Stimulated activated CD4-positive, alpha-beta T cell treated with anti-CD3 and anti-CD28 coated beads, Interleukin-2, amount 100 ng/mL, for 24 hours (primary cell): ENCODE measurements at regions not wholly inside any gene's neighbourhood (a gene's known extent, or its start where the extent isn't known, plus 50 kb on each side); places are given as distances from the start of the nearest gene placed in this dataset.

ENCODE experiments used
- DNase-seq, 2 donors: peaks; one replicate each; pipeline ENCODE4 v3.0.0-alpha.2; 2020

DNA sequence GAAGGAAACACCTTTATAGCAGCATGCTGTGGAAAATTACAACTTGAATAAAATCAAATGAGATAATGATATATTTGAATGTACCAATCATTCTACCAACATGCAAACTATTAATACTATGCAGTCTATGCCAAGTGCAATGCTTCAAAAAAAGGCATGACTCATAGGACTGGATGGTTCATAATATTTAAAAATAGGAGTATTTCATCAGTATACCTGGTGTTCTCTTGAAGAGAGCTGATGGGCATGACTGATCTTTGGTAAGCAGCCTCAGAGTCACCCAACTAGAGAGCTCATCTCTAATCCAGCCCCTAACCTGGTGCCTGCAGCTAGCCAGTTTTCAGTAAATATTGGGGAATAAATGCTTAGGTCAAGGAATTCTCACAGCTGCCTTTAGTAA is 434.7 kb upstream of the ARRDC4 start:
- DNase-seq, result no peak

DNA sequence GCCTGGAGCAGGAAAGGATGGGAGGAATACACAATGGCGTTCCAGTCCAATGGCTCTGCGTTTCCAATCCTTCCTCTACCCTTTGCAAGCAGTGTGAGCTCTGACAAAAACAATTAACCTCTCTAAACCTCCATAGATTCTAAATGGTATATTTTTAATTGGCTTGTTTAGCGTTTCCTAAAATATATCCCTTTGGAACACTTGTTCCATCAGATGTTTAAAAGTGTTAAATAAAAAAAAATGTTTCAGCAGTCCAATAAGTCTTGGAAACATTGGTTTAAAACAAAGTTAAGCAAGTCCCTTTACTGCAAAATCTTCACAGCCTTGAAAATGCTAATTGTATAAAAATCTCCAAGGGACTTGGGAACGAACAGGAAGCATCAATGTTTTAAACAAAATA is 432.3 kb upstream of the ARRDC4 start:
- no peak for DNase-seq

DNA sequence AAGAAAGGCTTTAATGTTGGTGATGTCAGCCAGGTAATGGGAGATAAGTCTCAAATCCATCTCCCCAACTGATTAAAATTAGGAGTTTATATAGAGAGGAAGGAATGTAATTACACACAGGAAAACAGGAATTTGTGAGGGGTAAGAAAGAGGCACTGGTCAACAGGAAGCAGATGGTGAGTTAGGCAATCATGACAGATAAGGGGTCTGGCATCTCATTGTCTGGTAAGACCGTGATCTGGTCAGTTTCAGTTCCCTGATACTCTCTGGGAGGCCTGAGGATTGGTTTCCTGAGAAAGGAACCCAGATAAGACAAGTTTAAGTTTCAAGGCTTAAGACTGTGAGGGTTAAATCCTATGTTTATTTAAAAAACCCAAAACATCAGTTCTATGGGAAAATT is 414.7 kb upstream of the ARRDC4 start:
- no peak for DNase-seq

- no peak for DNase-seq
Observed at GRCh38 chr15:97547381-97547780, 413.1 kb upstream of the ARRDC4 start.

- no peak for DNase-seq
Observed at GRCh38 chr15:97561529-97561928, 399.0 kb upstream of the ARRDC4 start.

DNA sequence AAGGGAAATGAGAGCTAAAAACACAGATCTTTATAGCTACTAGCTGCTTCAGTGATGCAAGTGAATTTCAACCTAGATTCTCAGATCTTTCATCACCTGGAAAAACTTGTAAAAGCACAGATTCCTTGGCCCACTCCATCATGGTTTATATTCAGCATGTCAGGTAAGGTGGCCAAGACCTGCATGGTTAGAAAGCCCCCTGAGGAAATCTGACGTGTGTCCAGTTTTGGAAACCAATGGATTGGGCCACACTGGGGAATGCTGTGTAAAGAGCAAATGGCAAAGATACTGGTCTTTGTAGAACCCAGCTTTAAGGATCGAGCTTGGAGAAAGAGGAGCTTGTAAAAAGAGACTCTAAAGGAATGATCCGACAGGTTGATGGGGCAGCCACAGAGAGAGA is 397.0 kb upstream of the ARRDC4 start:
- DNase-seq, result no peak

GRCh38 chr15:97566961-97567360 is 393.5 kb upstream of the ARRDC4 start:
- DNase-seq, result no peak

DNA sequence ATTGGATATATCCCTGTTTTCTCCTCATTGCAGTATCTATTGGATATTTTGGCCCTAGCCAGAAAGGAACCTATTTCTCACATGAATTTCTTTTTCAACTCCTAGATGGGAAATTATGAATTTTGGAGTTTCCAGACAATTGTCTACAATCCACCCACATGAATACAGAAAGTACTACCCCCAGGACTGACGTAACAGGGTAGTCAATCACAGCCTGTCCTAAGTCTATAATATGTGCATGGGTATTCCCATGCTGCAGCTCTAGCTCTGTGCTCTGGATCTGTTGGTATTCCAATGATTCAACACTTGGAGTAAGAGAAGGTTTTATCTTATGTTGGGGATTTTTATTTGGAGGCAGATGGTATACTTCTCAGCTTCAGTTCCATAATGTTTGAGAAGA is 393.1 kb upstream of the ARRDC4 start:
- DNase-seq, result no peak

DNA sequence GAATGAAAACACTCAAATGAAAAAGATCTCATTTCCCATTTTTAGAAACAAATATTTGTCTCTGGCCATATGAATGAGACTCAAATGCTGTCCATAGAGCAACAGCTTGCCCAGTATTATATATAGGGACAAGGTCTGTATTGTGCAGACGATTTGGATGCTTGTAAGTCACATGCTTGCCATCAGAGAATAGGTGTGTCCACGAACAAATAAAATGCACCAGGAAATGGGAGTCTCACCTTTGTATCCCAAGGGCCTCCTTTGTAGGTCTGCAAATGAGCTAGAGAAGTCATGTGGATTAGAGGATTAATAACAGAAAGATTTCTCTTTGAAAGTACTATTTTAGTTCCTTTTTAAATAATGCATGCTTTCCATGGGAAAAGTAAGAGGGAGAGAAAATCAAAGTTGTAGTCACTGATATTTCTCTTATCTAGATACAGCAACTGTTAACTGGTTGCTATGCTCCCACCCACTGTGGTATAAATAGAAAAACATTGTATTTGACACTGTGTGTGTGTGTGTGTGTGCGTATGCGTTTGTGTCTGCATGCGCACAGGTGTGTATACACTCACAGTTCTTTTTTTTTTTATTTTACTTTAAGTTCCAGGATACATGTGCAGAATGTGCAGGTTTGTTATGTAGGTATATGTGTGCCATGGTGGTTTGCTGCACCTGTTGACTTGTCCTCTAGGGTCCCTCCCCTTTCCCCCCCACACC is 383.4 kb upstream of the ARRDC4 start:
- no peak for DNase-seq

DNA sequence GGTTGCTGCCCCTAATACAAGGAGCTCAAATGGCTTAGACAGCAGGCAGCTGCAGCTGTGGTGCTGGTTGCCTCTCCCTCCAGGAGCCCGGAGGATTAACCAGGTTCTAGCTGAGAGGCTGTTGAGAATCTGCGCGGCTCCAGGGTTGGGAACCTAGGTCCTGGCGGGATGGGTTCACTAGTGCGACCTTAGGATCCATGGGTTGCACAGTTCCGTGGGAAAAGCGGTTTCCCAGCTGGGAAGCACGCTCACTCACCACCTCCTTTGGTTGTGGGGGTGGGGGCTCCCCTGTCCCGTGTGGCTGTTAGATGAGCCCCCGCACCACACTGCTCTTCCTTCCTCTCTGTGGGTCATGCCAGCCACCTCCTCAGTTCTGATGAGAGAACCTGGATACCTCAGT is 375.1 kb upstream of the ARRDC4 start:
- no peak for DNase-seq

GRCh38 chr15:97592778-97593177 is 367.7 kb upstream of the ARRDC4 start:
- DNase-seq, result no peak

DNA sequence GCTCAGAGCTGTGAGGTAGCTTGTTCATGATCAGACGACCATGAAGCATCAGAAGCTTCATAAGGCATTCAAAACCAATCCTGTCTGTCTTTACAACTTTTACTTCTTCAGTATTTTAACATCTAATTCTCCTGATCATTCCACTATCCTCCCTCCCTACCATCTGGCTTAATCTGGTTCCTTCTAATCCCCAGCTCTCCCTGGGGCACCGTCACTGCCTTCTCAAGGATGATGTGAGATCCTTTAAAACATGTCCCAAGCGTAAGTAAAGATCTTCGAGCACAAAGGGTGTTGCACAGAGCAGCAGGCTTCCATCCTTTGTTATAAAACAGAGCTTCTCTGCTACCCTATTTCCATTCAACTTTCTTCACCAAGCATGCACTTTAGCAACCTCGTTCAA is 362.7 kb upstream of the ARRDC4 start:
- DNase-seq, result no peak

DNA sequence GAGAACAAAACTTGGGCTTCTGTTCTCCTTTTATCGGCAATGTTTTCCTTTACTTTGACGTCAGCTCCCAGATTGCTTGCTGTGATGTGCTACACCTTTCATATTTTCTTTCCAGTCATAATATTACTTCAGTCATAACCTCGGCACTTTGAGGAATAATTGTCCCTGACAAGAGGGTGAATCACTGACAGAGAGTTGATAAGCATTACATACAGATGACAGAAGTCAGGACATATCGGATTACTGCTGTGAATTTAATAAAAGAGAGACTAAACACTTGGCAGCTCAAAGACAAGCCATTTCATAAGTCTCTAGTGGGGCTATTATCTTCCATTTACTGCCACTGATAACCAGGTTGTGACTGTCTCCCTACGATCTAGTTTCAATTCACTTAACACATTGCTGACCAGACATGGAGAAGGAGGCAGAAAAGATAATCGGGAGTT is 362.1 kb upstream of the ARRDC4 start:
- no peak for DNase-seq

DNA sequence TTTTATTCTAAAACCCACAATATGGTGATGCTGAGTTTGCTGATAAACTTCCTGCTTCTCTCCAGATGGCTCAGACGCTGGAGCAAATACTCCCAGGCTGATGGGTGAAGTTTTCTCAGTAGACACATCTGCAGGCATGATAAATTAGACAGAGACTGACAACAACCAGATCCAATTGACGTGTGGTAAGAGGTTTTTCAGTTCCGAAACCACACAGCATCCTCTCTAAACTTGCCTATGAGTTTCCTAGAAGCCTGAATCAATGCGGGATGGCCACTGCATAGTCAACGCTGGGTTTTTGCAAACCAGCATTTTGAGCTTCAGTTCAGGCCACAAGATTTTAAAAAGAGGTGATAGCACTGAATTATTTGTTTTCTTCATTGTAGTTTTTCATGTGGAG is 360.3 kb upstream of the ARRDC4 start:
- no peak for DNase-seq

- no peak for DNase-seq
Observed at GRCh38 chr15:97604677-97605076, 355.8 kb upstream of the ARRDC4 start.

GRCh38 chr15:97615114-97615513 is 345.4 kb upstream of the ARRDC4 start:
- DNase-seq, result no peak

DNA sequence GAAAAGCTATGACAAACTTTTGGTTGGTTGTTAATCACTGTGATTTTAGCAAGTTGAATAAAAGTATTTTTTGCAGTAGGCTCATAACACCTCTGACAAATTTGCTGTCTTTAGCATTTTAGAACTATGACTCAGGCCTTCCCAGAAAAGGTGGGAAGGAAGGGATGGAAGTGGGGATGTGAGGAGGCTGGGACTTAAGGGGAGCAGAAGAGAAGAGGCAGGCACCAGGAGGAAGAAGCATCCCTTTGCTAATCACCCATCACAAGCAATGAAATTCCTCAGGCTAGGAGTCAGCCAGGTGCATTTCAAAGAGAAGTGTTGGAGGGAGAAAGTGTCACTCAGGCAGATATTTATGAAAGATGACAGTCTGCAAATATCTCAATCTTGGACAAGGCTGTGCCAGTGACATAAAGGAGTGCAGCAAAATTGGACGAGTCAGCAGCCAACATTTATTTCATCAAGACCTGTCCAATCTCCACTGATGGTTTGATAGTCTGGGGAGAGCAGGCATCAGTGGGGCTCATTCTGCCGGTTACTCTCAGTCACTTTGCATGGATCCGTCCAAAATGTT is 337.3 kb upstream of the ARRDC4 start:
- no peak for DNase-seq

- DNase-seq, result no peak
Observed at GRCh38 chr15:97627634-97628033, 332.9 kb upstream of the ARRDC4 start.

GRCh38 chr15:97645758-97646157 is 314.7 kb upstream of the ARRDC4 start:
- DNase-seq, result no peak

DNA sequence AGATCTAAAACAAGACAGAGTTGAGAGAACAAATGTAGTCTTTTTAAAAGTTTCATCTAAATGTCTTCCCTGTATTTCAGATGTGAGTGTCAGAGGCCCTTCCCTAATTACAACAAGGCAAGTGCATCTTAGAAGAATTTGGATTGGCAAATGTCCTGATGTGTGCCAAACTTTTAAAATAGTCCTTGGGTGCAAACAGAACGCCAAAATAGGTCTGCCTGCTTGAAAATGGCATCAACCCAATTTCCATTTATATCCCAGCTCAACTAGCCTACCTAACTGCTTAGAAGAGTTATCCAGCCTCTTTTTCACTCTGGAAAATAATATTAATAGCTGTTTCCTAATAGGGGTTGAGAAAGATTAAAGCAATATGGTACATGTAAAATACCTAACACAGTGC is 311.8 kb upstream of the ARRDC4 start:
- DNase-seq, result no peak

GRCh38 chr15:97652041-97652440 is 308.5 kb upstream of the ARRDC4 start:
- DNase-seq, result no peak

- no peak for DNase-seq
Observed at GRCh38 chr15:97652700-97653167, 307.8 kb upstream of the ARRDC4 start.

DNA sequence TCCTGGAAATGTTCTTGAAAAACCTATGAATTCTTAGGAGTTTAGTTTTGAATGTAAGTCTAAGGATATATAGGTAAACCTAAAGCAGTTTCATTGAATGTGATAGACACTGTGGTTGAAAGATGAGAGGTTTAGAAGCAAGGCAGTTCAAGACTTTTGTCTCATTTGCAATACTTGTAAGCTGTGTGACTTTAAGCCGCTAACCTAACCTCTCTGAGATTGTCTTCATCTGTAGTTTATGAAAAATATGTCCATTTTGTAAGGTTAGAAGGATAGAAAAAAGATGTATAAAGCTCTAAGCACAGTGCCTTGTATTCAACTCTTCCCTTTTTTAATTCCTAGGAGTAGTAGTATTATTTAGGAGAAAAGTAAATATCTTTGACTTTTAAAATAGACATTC is 306.6 kb upstream of the ARRDC4 start:
- DNase-seq, result no peak

GRCh38 chr15:97654481-97655076 is 305.9 kb upstream of the ARRDC4 start:
- no peak for DNase-seq

GRCh38 chr15:97661796-97662195 is 298.7 kb upstream of the ARRDC4 start:
- no peak for DNase-seq
